Upper lobe of right lung (tissue), 1 donor: ENCODE measurements at regions not wholly inside any gene's neighbourhood (a gene's known extent, or its start where the extent isn't known, plus 50 kb on each side); places are given as distances from the start of the nearest gene placed in this dataset.
A peak's percentile ranks its signal among the peaks of the same experiment; 100 is the strongest.

Experiments
- ATAC-seq: fragments of 200-7000 bp; cut with Tn5 transposase; one replicate; pipeline ENCODE4 v1.9.1; 2020; ENCODE audit warnings: mild to moderate bottlenecking, moderate library complexity
- DNase-seq: peaks from one replicate; pipeline ENCODE4 v3.0.0-alpha.2; 2020
- H3K27ac ChIP-seq: fragments of 200-600 bp; one replicate; pipeline ENCODE4 v1.8.0; 2022
- H3K27me3 ChIP-seq: fragments of 200-600 bp; one replicate; pipeline ENCODE4 v1.8.0; 2022; ENCODE audit warnings: mild to moderate bottlenecking
- H3K36me3 ChIP-seq: fragments of 200-600 bp; one replicate; pipeline ENCODE4 v1.8.0; 2022
- H3K4me1 ChIP-seq: fragments of 200-600 bp; one replicate; pipeline ENCODE4 v1.8.0; 2022
- H3K4me3 ChIP-seq: fragments of 200-600 bp; one replicate; pipeline ENCODE4 v1.8.0; 2022; ENCODE audit warnings: mild to moderate bottlenecking
- H3K9me3 ChIP-seq: fragments of 200-600 bp; one replicate; pipeline ENCODE4 v1.8.0; 2022
- intact Hi-C: fragments of 100-400 bp; cut with DNase I; formaldehyde crosslinking; loops from one replicate; pipeline ENCODE4 v1.11.0; 2022
- TF ChIP-seq, protein P1 (sequence below): fragments of 200-600 bp; IDR thresholded peaks from one replicate; pipeline ENCODE4 v1.8.0; 2022; ENCODE audit warnings: antibody characterized with exemption
- donor health status: DM: no; HTN: yes; CAD: no; lungs with severe emphysema.

DNA sequence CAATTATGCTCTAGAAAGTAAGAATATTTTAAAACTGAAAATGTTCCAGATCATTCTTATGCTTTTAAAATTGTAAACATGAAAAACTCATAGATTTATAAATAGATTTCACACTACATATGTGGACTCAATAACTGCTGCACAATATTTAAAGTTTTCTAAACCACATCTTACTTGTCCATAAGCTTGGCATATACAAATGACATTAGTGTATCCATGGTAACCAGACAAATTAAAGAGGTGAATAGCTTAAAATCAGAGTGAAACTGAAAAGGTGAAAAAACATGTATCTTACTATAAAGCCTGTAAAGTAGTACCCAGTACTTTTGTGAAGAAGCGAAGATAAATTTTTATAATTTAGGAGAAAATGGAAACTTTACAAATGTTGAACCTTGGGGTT lies 151.2 kb upstream of the MYO16 start:
- no peak for DNase-seq
- intact Hi-C loops = no loop called here

DNA sequence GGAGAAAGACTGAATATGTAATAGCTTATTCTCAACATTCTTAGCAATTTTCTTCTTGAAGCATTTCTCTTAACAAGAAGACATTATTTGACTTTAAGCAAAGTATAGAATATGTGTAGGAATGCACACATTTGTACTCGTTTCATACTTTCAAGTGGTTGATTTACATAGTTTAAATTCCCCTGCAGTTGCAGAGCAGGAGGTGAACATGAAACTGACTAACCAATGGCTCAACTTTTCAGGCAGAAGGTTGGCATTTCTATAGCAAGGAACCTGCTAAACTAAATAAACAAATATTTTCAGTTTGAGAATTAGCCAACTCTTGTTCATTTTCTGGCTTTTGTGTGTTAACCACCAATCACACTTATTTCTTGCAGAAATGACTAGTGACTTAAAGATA lies 145.4 kb upstream of the MYO16 start:
- ATAC-seq (no peak), DNase-seq (no peak)
- no peaks in the 10 kb centered on the region for H3K4me1 ChIP-seq
- no peaks in the 10 kb centered on the region for H3K27me3 ChIP-seq
- no peak overlapping the region for H3K4me3 ChIP-seq
- TF ChIP-seq, protein P1, sequence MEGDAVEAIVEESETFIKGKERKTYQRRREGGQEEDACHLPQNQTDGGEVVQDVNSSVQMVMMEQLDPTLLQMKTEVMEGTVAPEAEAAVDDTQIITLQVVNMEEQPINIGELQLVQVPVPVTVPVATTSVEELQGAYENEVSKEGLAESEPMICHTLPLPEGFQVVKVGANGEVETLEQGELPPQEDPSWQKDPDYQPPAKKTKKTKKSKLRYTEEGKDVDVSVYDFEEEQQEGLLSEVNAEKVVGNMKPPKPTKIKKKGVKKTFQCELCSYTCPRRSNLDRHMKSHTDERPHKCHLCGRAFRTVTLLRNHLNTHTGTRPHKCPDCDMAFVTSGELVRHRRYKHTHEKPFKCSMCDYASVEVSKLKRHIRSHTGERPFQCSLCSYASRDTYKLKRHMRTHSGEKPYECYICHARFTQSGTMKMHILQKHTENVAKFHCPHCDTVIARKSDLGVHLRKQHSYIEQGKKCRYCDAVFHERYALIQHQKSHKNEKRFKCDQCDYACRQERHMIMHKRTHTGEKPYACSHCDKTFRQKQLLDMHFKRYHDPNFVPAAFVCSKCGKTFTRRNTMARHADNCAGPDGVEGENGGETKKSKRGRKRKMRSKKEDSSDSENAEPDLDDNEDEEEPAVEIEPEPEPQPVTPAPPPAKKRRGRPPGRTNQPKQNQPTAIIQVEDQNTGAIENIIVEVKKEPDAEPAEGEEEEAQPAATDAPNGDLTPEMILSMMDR = no peak
- H3K9me3 ChIP-seq = no peaks in the 10 kb centered on the region
- H3K27ac ChIP-seq = no peak overlapping the region
- intact Hi-C loops = no loop called here
- H3K36me3 ChIP-seq = no peaks in the 10 kb centered on the region

More for the DNA sequence above, 151.2 kb upstream of the MYO16 start:
- Histone ChIP-seq H3K36me3 (no peaks in the 10 kb centered on the region), H3K4me1 (no peaks in the 10 kb centered on the region), H3K4me3 (no peak overlapping the region), H3K27ac (no peak overlapping the region), H3K9me3 (no peaks in the 10 kb centered on the region), H3K27me3 (no peaks in the 10 kb centered on the region)
- ATAC-seq = no peak
- TF ChIP-seq, protein P1 = no peak

DNA sequence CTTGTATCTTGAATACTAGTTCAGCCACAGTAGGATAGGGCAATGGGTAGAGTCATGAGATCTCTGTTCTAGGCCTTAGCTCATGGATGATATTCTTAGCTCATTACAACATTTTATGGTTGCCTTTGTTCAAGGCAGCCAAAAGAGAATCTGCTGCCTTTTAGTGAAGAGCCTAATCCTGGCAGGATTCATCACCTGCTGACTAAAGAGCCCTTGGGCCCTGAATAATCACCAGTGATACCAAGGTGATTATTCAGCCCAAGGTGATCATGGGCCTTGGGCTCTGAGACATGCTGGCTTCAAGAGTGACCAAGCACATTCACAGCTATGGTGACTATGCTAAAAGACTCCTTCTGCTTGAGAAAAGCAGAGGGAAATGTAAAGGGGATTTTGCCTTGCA lies 143.3 kb upstream of the MYO16 start:
- Histone ChIP-seq H3K36me3 (no peaks in the 10 kb centered on the region), H3K9me3 (no peaks in the 10 kb centered on the region), H3K4me1 (no peaks in the 10 kb centered on the region), H3K27ac (no peak overlapping the region), H3K27me3 (no peaks in the 10 kb centered on the region), H3K4me3 (no peak overlapping the region)
- TF ChIP-seq, protein P1 = no peak
- intact Hi-C loops = no loop called here
- no peak for ATAC-seq
- DNase-seq = no peak

DNA sequence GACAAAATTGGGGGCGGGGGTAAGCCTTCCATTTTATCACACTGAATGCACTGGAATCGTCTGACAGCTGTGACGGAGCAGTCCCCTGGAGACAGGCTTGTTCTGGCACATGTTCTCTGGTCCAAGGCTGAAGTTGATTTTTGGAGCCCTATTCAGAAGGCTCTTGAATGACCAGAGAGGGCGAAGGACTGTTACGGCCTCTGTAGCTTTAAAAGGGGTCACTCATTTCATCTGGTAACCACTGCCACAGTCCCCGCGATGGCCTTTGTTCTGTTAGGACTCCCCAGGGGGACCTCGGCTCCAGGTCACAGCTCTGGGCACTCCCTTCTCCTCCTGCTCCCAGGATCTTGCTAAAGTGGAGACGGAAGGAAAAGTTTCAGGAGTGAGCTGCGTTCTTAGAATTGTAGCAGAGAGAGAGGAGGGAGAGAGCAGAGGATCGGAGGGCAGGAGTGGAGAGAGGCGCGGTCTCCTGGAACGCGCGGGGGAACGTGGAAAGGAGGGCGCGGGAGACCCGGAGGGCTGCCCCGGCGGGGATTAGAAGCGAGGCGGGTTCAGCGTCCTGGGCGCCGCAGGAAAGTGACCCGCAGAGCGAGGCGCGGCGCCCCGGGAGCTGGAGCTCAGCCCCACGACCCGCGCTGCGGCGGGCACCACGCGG lies 134.3 kb upstream of the MYO16 start:
- no peak for ATAC-seq
- no peak for DNase-seq
- no peaks in the 10 kb centered on the region for H3K9me3 ChIP-seq
- no peaks in the 10 kb centered on the region for H3K36me3 ChIP-seq
- no peak overlapping the region for H3K27ac ChIP-seq
- peak overlapping the region; percentile 34 for H3K4me3 ChIP-seq
- H3K4me1 ChIP-seq = no peaks in the 10 kb centered on the region
- intact Hi-C loops = no loop called here
- TF ChIP-seq, protein P1 = no peak
- peaks cover 40% of the 10 kb centered on the region for H3K27me3 ChIP-seq

DNA sequence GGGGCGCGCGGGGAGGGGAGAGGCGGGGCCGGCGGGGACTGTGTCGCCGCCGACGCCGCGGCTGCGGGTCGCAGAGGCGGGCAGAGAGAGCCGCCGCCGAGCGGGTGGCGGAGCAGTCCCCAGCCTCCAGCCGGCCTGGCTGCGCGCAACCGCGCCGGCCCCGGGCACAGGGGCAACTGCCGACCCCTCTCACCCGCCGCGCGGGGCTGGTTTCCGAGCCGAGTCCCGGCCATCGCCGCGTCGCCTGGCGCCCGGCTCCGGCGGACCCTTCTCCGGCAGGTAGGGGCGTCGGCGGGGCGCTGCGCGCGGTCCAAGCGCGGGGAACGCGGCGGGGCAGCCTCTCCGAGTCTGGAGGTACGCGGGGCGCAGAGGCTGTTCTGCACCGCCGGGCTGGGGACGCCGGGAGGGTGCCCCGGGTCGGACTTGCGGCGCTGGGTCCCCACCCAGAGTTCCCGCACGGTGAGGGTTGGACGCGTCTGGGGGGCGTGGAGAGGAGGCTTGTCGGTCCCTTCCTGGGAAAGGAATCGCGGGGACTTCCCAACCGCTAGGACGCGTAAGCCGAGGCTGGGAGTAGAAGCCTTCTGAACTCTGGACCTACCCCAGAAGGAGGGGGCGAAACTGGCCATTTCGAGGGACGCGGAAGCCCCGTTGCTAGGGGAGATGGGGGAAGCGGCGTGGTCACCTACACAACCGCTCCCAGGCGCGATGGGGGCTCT lies 133.6 kb upstream of the MYO16 start:
- Histone ChIP-seq H3K27ac (no peak overlapping the region), H3K36me3 (no peaks in the 10 kb centered on the region), H3K9me3 (no peaks in the 10 kb centered on the region), H3K4me3 (peak overlapping the region; percentile 34), H3K4me1 (no peaks in the 10 kb centered on the region), H3K27me3 (peaks cover 40% of the 10 kb centered on the region)
- TF ChIP-seq, protein P1 = no peak
- intact Hi-C loops = no loop called here
- no peak for DNase-seq
- ATAC-seq = peak; percentile 27
